IPS DF 4.7 (cell line): ENCODE measurements at regions not wholly inside any gene's neighbourhood (a gene's known extent, or its start where the extent isn't known, plus 50 kb on each side); places are given as distances from the start of the nearest gene placed in this dataset.
"Not testable (repeated sequence)": the region's sequence is repeated elsewhere in the genome, so short reads cannot be mapped to it uniquely, and the experiment has no call there.

Experiments used
- DNase-seq: peaks from one replicate; pipeline ENCODE4 v3.0.0-alpha.2; 2013; ENCODE audit warnings: low spot score; ENCODE audit errors: extremely low read depth

GRCh38 chr16:22436823-22437652 is 62.6 kb upstream of the CDR2 start:
- peak; percentile 3 for DNase-seq

- DNase-seq: not testable (repeated sequence)
Observed at GRCh38 chr16:22436326-22436822, 62.0 kb upstream of the CDR2 start.

GRCh38 chr16:22431314-22431713 is 56.9 kb upstream of the CDR2 start:
- DNase-seq: not testable (repeated sequence)

- no peak for DNase-seq
Observed at GRCh38 chr16:22428654-22429053, 54.2 kb upstream of the CDR2 start.

- DNase-seq: no peak
Observed at GRCh38 chr16:22427556-22427955, 53.1 kb upstream of the CDR2 start.

GRCh38 chr16:22425847-22426246 is 51.4 kb upstream of the CDR2 start:
- no peak for DNase-seq

- DNase-seq: no peak
Observed at GRCh38 chr16:22425036-22425801, 50.8 kb upstream of the CDR2 start.

GRCh38 chr16:22424161-22424937 is 49.9 kb upstream of the CDR2 start:
- no peak for DNase-seq
